ENCODE measurements at regions not wholly inside any gene's neighbourhood (a gene's known extent, or its start where the extent isn't known, plus 50 kb on each side); places are given as distances from the start of the nearest gene placed in this dataset.

GRCh38 chr12:131639270-131639940, 71.5 kb upstream of the SFSWAP start:
- Mint-ChIP-seq H3K4me1 (no peaks in the 10 kb centered on the region), H3K4me3 (no peak overlapping the region), H3K36me3 (no peaks in the 10 kb centered on the region), H3K9me3 (no peaks in the 10 kb centered on the region), H3K27me3 (ENCODE audit: low read depth) (peaks cover 52% of the 10 kb centered on the region), H3K27ac (no peak overlapping the region)
- no peak for TF ChIP-seq CTCF (IDR thresholded peaks at IDR 0.05; ENCODE audit: unreplicated experiment)
- no peak for DNase-seq (ENCODE audit: low spot score in 2 of 2, unreplicated experiment in 2 of 2)

GRCh38 chr12:131640525-131640924, 70.4 kb upstream of the SFSWAP start:
- no peaks in the 10 kb centered on the region for H3K9me3 Mint-ChIP-seq
- H3K36me3 Mint-ChIP-seq, result no peaks in the 10 kb centered on the region
- no peak overlapping the region for H3K27ac Mint-ChIP-seq
- H3K27me3 Mint-ChIP-seq (ENCODE audit: low read depth), result peaks cover 45% of the 10 kb centered on the region
- no peak for DNase-seq (ENCODE audit: low spot score in 2 of 2, unreplicated experiment in 2 of 2)
- no peaks in the 10 kb centered on the region for H3K4me1 Mint-ChIP-seq
- TF ChIP-seq CTCF (IDR thresholded peaks at IDR 0.05; ENCODE audit: unreplicated experiment), result no peak
- H3K4me3 Mint-ChIP-seq, result no peak overlapping the region

GRCh38 chr12:131641315-131641714, 69.6 kb upstream of the SFSWAP start:
- H3K36me3 Mint-ChIP-seq, result no peaks in the 10 kb centered on the region
- TF ChIP-seq CTCF (IDR thresholded peaks at IDR 0.05; ENCODE audit: unreplicated experiment), result no peak
- no peak for DNase-seq (ENCODE audit: low spot score in 2 of 2, unreplicated experiment in 2 of 2)

GRCh38 chr12:131642101-131642540, 68.8 kb upstream of the SFSWAP start:
- no peak overlapping the region for H3K4me3 Mint-ChIP-seq
- H3K4me1 Mint-ChIP-seq, result no peaks in the 10 kb centered on the region
- no peaks in the 10 kb centered on the region for H3K9me3 Mint-ChIP-seq
- no peak for DNase-seq (ENCODE audit: low spot score in 2 of 2, unreplicated experiment in 2 of 2)
- H3K27me3 Mint-ChIP-seq (ENCODE audit: low read depth), result peaks cover 38% of the 10 kb centered on the region
- H3K27ac Mint-ChIP-seq, result no peak overlapping the region
- no peaks in the 10 kb centered on the region for H3K36me3 Mint-ChIP-seq
- no peak for TF ChIP-seq CTCF (IDR thresholded peaks at IDR 0.05; ENCODE audit: unreplicated experiment)

More at GRCh38 chr12:131641315-131641714, 69.6 kb upstream of the SFSWAP start:
- Mint-ChIP-seq H3K4me3 (no peak overlapping the region), H3K27ac (no peak overlapping the region), H3K9me3 (no peaks in the 10 kb centered on the region), H3K27me3 (ENCODE audit: low read depth) (peaks cover 40% of the 10 kb centered on the region), H3K4me1 (no peaks in the 10 kb centered on the region)

GRCh38 chr12:131642771-131643170, 68.1 kb upstream of the SFSWAP start:
- no peak overlapping the region for H3K4me3 Mint-ChIP-seq
- H3K27me3 Mint-ChIP-seq (ENCODE audit: low read depth), result peaks cover 41% of the 10 kb centered on the region
- H3K36me3 Mint-ChIP-seq, result no peaks in the 10 kb centered on the region
- DNase-seq (ENCODE audit: low spot score in 2 of 2, unreplicated experiment in 2 of 2), result no peak
- no peaks in the 10 kb centered on the region for H3K4me1 Mint-ChIP-seq
- TF ChIP-seq CTCF (IDR thresholded peaks at IDR 0.05; ENCODE audit: unreplicated experiment), result no peak
- no peak overlapping the region for H3K27ac Mint-ChIP-seq
- H3K9me3 Mint-ChIP-seq, result no peaks in the 10 kb centered on the region
